GM19467 (cell line): ENCODE measurements at regions not wholly inside any gene's neighbourhood (a gene's known extent, or its start where the extent isn't known, plus 50 kb on each side); places are given as distances from the start of the nearest gene placed in this dataset.
A peak's percentile ranks its signal among the peaks of the same experiment; 100 is the strongest.

Experiments
- ATAC-seq: cut with Tn5 transposase; IDR thresholded peaks from one replicate; pipeline ENCODE4 v1.9.1; 2021; ENCODE audit warnings: mild to moderate bottlenecking, moderate library complexity; ENCODE audit not compliant: unreplicated experiment

DNA sequence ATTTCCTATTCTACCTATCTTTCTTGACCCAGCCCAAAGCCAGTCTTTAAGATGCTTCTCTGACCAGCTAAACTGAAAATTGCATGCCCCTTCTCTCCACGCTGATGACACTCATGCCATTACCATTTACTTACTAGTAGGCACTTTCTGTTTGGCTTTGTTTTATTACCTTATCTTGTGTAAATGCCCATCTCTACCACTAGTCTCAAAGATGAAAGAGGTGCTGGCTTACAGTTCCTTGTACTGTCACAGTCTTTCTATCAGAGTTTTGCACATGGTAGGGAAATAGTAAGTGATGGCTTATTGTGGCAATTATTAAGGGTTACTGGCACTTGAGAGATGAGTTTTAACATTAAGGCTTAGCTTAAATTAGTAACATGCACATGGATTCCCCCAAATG, 352.1 kb downstream of the RBM43 start:
- no peak for ATAC-seq

DNA sequence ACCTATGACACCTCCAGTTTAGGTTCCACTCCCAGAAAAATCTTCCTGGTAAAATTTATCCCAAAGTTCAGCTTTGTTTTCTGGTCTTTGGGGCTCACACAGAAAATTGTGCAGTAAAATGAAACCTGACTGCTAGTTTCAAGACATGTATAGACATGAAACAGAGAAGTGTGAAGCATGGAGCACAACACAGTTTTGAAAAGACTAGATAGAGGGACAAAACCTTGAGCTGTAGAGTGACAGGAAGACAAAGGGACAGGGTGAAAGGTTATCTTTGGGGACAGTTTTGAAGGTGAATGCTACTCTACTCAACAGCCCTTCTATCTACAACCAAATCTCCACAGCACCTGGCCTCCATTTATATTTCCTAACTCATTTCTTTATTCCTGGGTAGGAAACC, 352.6 kb downstream of the RBM43 start:
- peak; percentile 44 for ATAC-seq

- ATAC-seq: no peak
These were observed 354.2 kb downstream of the RBM43 start for GRCh38 chr2:150907466-150907865.

DNA sequence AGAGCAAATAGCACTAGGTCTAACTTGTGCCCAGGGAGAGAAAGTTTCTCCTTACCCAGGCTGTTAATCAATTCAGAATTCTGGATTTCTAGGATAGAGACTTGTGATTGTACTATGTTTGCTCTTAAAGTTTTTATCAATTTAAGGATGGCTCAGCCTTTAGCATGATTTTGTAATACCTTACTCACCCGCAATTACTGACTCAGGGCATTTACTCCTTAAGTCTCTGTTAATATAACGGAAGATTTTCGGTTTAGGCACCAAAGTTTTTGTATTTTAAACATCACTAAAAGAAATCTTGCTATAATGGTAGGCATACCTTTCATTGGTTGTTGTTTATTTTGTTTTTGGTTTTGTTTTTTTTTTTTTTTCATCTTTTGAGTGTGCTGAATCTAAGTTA, 358.2 kb downstream of the RBM43 start:
- ATAC-seq: no peak

DNA sequence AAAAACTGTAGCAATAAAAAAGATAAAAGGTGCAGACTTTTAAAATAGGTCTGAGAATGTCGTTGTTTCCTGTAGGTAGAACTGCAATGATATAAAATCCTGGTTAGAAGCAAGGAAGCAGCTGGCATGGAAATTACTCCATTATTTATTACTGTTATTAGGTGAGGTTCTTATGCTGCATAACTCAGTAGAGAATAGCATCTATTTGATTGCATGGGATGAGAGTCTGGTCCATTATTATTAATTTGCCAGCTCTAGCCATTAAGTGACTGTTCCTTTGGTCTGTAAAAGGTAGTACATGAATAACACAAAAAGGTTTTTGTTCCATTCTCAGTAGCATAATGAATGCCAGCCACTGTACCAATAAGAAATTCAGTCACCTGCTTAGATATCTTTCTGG, 358.6 kb downstream of the RBM43 start:
- no peak for ATAC-seq

GRCh38 chr2:150900913-150901312, 360.8 kb downstream of the RBM43 start:
- no peak for ATAC-seq

- ATAC-seq: no peak
These were observed 365.7 kb downstream of the RBM43 start for GRCh38 chr2:150895968-150896367.

DNA sequence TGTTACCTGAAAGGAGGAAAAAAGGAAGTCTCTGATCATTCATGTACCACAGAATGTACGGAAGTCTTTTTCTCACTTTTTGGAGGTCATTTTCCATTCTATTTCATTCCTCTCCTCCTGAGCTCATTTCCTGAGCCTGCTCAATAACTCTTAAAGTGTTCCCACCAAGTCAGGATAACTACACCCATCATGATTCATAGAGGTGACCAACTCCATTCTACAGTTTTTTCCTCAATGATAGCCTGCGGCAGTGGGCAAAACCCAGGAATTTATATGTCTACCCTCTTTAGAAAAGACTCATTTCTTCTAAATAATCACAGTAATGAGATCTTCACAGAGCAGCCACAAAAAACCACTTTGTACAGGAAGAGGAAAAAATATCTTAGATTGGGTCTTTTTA, 372.5 kb downstream of the RBM43 start:
- ATAC-seq: no peak

DNA sequence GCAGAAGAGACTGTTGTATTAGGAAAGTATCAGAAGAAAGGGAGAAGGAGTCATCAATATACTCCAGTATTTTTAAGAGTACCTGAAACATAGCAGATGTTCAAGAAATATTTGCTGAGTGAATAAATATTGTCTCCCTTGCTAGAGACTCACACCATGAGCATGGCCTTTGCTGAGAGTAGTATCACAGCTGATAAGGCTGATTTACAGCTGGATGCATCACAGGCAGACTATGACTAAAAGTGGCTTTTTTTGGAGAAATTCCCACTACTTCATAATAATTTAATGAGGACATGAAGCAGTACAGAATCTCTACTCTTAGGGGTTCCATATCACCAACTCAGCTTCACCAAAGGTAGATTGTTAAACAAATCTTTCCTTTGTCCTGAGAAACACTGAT, 373.3 kb downstream of the RBM43 start:
- no peak for ATAC-seq

DNA sequence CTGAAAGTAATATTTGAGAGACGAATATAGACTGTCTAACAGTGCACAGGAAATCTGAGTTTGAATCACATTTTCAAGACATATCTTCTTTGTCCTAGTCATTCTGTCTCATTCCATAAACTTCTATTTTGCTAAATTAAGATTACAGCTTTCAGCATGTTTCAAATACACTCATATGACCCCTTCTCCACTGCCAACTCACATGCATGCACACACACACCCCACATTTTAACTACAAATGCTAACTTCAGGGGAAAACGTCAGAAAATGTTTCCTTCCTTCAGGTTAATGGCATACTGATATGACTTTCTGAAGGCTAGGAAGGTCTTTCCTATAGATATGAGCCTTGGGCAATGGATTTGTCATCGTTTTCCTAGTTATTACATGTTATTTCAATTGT, 373.7 kb downstream of the RBM43 start:
- ATAC-seq: no peak

- no peak for ATAC-seq
These were observed 375.8 kb downstream of the RBM43 start for GRCh38 chr2:150885774-150886386.

DNA sequence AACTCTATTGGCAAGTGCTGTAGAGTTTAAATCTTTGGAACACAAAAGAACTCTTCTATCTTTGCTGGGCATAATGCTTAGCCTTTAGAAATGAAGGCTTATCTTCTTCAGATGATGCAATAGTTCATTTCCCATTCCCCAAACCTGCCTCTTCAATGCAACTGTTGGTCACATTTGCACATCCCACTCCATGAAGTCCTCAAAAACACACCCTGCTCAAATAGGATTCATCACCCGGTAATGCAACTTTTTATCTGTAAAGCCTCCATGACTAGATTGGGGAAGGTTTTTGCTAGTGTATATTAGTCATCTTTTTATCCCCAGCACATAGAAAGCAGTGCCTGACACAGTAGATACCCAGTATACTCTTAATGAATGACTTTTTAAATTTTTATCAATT, 376.4 kb downstream of the RBM43 start:
- no peak for ATAC-seq

DNA sequence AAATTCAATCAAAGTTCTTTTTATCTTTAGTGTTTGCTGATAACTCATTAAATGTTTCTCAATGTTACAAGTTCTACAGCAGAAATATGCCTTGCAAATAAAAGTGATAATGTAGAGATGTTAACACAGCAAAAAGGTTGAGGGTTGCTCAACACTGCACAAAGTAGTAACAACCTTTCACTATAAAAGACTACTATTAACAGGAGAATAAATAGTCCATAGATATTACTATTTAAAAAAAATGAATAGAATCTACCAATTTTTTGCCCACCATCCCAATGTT, 378.1 kb downstream of the RBM43 start:
- ATAC-seq: no peak

DNA sequence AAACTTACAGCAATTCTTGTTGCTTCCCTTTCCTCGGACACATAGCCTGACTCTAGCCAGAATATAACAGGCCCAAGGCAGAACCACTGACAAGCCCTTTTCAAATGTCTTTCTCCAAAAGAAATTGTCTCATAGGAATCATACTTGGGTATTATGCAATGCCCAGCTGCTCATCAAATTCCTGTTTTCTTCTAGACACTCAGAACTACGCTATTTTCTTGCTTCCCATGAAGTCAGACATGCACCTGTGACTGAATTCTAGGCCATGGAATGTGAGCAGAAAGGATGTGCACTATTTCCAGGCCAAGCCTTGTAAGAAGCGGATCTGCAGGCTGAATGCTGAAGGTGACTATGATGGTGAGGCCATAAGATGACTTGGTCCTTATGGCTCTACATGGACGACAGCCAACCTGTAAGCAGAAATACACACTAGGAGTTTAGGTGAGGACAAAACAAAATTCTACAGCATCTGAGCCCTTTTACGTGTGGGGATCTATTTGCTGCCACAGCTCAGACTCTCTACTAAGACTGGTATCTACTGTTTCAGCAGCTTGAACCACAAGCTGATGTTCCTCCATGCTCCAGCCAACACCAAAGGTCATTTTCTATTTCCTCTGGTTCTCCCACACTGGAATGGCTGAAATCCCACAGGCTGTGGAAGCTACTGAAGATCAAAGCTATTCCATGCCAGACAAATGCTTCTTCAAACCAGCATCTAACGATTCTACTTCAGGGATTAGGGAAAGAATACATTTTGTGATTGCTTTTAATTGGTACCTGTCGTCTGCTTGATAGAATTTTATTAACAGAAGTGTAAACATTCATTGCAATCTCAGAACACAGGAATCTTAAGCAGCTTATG, 378.7 kb downstream of the RBM43 start:
- no peak for ATAC-seq

DNA sequence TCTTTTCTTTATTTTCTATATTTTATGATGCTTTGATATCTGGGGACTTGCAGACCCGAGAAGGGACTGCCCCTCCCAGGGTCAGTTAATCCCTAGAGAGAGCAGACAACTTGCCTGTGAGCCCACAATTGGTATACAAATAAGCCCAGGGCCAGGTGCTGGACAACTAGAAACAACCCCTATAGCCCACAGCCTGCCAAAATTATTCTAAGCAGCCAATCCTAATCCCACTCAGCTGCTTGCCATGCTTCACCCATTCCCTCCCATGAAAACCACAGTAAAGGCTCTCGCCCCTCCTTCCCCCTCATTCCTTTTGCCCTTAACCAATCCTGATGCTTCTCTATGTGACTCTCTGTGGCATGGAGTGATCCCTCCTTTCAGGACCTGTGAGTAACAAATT, 380.7 kb downstream of the RBM43 start:
- ATAC-seq: no peak

- no peak for ATAC-seq
These were observed 383.3 kb downstream of the RBM43 start for GRCh38 chr2:150878356-150878755.

DNA sequence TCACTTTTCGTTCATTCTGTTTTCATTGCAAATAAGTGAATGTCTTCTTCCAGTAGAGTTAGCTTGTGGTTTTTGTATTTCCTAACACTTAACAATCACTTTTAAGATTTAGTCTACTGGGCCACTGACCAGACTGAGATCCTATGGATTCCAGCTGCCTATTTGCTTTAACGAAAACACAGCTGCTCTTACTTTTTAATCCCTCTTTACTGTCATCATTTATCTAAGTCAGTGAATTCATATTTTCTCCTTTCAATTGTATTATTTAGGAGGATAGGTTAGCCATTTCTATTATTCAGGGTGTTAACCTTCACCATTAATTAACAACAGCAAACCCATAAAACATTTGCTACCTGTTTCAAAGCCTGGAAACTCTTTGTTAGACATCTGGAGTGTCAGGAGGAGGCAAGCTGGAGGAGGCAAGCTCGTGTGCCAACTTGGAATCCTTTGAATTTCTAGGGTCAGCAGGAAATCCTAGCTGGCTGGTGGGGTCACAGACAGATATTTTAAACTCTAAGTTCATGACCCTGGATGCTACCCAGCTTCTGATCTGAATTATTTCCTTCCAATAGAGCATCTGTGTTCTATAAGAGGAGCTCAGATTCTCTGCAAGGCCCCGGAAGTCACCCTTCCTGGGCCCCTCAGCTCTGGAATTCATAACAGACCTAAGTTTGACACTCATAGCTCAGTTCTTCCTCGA, 385.3 kb downstream of the RBM43 start:
- ATAC-seq: no peak

GRCh38 chr2:150873396-150873772, 385.9 kb upstream of the RND3 start:
- ATAC-seq: no peak

GRCh38 chr2:150872756-150873395, 385.4 kb upstream of the RND3 start:
- ATAC-seq: no peak

- no peak for ATAC-seq
These were observed 379.0 kb upstream of the RND3 start for GRCh38 chr2:150866431-150866830.

GRCh38 chr2:150863691-150864090, 376.2 kb upstream of the RND3 start:
- ATAC-seq: no peak

GRCh38 chr2:150860301-150860700, 372.8 kb upstream of the RND3 start:
- no peak for ATAC-seq
